Activated naive CD4-positive, alpha-beta T cell treated with anti-CD3 and anti-CD28 coated beads for 36 hours (primary cell): ENCODE measurements at regions not wholly inside any gene's neighbourhood (a gene's known extent, or its start where the extent isn't known, plus 50 kb on each side); places are given as distances from the start of the nearest gene placed in this dataset.

ENCODE experiments used
- CTCF ChIA-PET: fragments of 350-600 bp; sonication (Branson Sonifier 250); formaldehyde crosslinking; loops from one replicate; lab custom pipeline; 2021; ENCODE audit warnings: antibody characterized with exemption; lab: Charles Lee
- DNase-seq: peaks from one replicate; pipeline ENCODE4 v3.0.0-alpha.2; 2020
- H3K27ac Mint-ChIP-seq: one replicate; pipeline ENCODE4 v1.8.0; 2021; ENCODE audit warnings: mild to moderate bottlenecking, mixed read lengths
- H3K27me3 Mint-ChIP-seq: one replicate; pipeline ENCODE4 v1.8.0; 2021; ENCODE audit warnings: low read depth, mixed read lengths
- H3K36me3 Mint-ChIP-seq: one replicate; pipeline ENCODE4 v1.8.0; 2021; ENCODE audit warnings: low read depth, mixed read lengths
- H3K4me1 Mint-ChIP-seq: one replicate; pipeline ENCODE4 v1.8.0; 2021; ENCODE audit warnings: low read depth, mixed read lengths
- H3K4me3 Mint-ChIP-seq: one replicate; pipeline ENCODE4 v1.8.0; 2021; ENCODE audit warnings: mild to moderate bottlenecking, moderate library complexity, mixed read lengths
- H3K9me3 Mint-ChIP-seq: one replicate; pipeline ENCODE4 v1.8.0; 2021; ENCODE audit warnings: mixed read lengths
- intact Hi-C: fragments of 100-400 bp; cut with micrococcal nuclease; formaldehyde crosslinking; loops from one replicate; pipeline ENCODE4 v1.15.1; 2023

GRCh38 chr13:104485571-104485970 is 1419.4 kb upstream of the SLC10A2 start:
- Mint-ChIP-seq H3K27me3 (no peaks in the 10 kb centered on the region), H3K36me3 (no peaks in the 10 kb centered on the region), H3K27ac (no peak overlapping the region), H3K9me3 (no peaks in the 10 kb centered on the region), H3K4me3 (no peak overlapping the region), H3K4me1 (no peaks in the 10 kb centered on the region)
- intact Hi-C loops: no loop called here
- CTCF ChIA-PET: no interaction called here
- no peak for DNase-seq

GRCh38 chr13:104483631-104484030 is 1417.4 kb upstream of the SLC10A2 start:
- CTCF ChIA-PET: interaction anchor here (1.0 kb wide), 1 partner anchor 290 kb away, joined by 3 read pairs; no protein-coding TSS in a partner anchor
- Mint-ChIP-seq H3K4me1 (no peaks in the 10 kb centered on the region), H3K4me3 (no peak overlapping the region), H3K9me3 (peaks cover 7% of the 10 kb centered on the region), H3K36me3 (no peaks in the 10 kb centered on the region), H3K27ac (no peak overlapping the region), H3K27me3 (no peaks in the 10 kb centered on the region)
- no peak for DNase-seq
- intact Hi-C loops: no loop called here

DNA sequence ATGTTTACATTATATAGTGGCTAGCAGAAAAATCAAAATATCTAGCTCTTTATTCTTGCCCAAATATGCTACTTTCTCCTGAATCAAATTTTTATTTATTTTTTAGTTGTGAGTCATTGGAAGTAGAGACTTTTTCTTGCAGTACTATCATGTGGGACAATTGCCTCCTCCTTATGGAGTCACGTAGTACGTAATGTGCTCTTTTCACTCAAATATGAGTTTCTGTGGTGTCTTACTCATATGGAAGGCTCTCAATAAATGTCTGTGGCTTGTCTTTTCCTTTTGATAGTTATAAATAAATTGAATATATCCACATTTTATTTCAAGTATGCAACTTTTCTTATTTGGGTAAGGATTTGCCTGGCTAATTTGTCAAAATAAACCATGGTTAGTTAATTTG is 1411.0 kb upstream of the SLC10A2 start:
- intact Hi-C loops: no loop called here
- H3K27ac Mint-ChIP-seq: no peak overlapping the region
- peaks cover 7% of the 10 kb centered on the region for H3K9me3 Mint-ChIP-seq
- H3K27me3 Mint-ChIP-seq: no peaks in the 10 kb centered on the region
- no peak for DNase-seq
- H3K4me3 Mint-ChIP-seq: no peak overlapping the region
- H3K4me1 Mint-ChIP-seq: no peaks in the 10 kb centered on the region
- CTCF ChIA-PET: no interaction called here
- no peaks in the 10 kb centered on the region for H3K36me3 Mint-ChIP-seq

GRCh38 chr13:104473936-104474335 is 1407.7 kb upstream of the SLC10A2 start:
- Mint-ChIP-seq H3K4me3 (no peak overlapping the region), H3K9me3 (peaks cover 2% of the 10 kb centered on the region), H3K27ac (no peak overlapping the region), H3K4me1 (no peaks in the 10 kb centered on the region), H3K36me3 (no peaks in the 10 kb centered on the region), H3K27me3 (no peaks in the 10 kb centered on the region)
- intact Hi-C loops: no loop called here
- DNase-seq: no peak
- CTCF ChIA-PET: no interaction called here

GRCh38 chr13:104466016-104466415 is 1399.8 kb upstream of the SLC10A2 start:
- CTCF ChIA-PET: no interaction called here

DNA sequence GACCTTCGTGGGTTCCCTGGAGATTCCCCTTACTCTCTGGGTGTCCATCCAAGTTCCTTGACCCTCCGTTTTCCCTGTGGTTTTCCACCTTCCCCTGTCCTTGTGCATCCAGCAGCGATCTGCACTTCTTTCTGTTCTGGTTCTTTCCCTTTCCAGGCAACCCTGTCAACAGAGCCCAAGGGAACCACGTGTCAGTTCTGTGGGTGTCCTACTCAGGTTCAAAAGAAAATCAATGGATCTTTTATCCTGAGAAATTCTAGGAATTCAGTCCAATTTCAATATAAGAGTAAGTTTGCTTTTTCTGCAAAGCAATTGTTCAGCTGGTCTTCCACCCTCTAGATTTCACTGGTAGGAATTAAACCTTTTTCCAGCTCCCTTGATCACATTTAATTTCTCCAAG is 1394.8 kb upstream of the SLC10A2 start:
- Mint-ChIP-seq H3K9me3 (peaks cover 2% of the 10 kb centered on the region), H3K4me3 (no peak overlapping the region), H3K4me1 (no peaks in the 10 kb centered on the region), H3K27me3 (no peaks in the 10 kb centered on the region), H3K36me3 (no peaks in the 10 kb centered on the region), H3K27ac (no peak overlapping the region)
- intact Hi-C loops: no loop called here
- no peak for DNase-seq
- CTCF ChIA-PET: no interaction called here

More at GRCh38 chr13:104466016-104466415, 1399.8 kb upstream of the SLC10A2 start:
- DNase-seq: no peak
- H3K36me3 Mint-ChIP-seq: no peaks in the 10 kb centered on the region
- no peak overlapping the region for H3K4me3 Mint-ChIP-seq
- H3K9me3 Mint-ChIP-seq: peaks cover 2% of the 10 kb centered on the region
- H3K4me1 Mint-ChIP-seq: no peaks in the 10 kb centered on the region
- intact Hi-C loops: no loop called here
- H3K27me3 Mint-ChIP-seq: no peaks in the 10 kb centered on the region
- no peak overlapping the region for H3K27ac Mint-ChIP-seq

GRCh38 chr13:104460554-104460953 is 1394.3 kb upstream of the SLC10A2 start:
- Mint-ChIP-seq H3K4me1 (no peaks in the 10 kb centered on the region), H3K36me3 (no peaks in the 10 kb centered on the region), H3K4me3 (no peak overlapping the region), H3K27me3 (no peaks in the 10 kb centered on the region), H3K9me3 (peaks cover 2% of the 10 kb centered on the region), H3K27ac (no peak overlapping the region)
- intact Hi-C loops: no loop called here
- CTCF ChIA-PET: no interaction called here
- no peak for DNase-seq

DNA sequence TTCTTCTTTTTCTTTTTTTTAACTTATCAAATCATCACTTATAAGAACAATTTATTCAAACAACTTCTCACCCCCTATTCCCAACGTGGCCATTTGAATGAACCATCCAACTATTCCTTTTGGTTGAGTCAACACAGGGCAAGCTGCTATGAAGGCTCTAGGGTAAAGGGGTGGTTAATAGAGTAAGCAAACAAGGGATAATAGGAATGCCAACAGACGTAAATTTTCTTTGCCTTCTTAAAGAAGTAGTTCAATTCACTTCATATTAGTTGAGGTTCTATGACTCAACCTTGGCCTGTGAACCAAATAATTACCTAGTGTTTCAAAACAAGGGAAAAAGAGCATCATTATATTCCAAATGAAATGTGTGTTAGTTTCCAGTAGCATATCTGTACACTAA is 1383.8 kb upstream of the SLC10A2 start:
- Mint-ChIP-seq H3K4me1 (no peaks in the 10 kb centered on the region), H3K27me3 (no peaks in the 10 kb centered on the region), H3K9me3 (peaks cover 12% of the 10 kb centered on the region), H3K27ac (no peak overlapping the region), H3K4me3 (no peak overlapping the region), H3K36me3 (no peaks in the 10 kb centered on the region)
- no peak for DNase-seq
- intact Hi-C loops: no loop called here
- CTCF ChIA-PET: no interaction called here

GRCh38 chr13:104447348-104447747 is 1381.1 kb upstream of the SLC10A2 start:
- H3K36me3 Mint-ChIP-seq: no peaks in the 10 kb centered on the region
- H3K27me3 Mint-ChIP-seq: no peaks in the 10 kb centered on the region
- H3K4me1 Mint-ChIP-seq: no peaks in the 10 kb centered on the region
- no peak overlapping the region for H3K27ac Mint-ChIP-seq
- DNase-seq: no peak
- H3K9me3 Mint-ChIP-seq: peaks cover 19% of the 10 kb centered on the region
- intact Hi-C loops: no loop called here
- no peak overlapping the region for H3K4me3 Mint-ChIP-seq
- CTCF ChIA-PET: no interaction called here

DNA sequence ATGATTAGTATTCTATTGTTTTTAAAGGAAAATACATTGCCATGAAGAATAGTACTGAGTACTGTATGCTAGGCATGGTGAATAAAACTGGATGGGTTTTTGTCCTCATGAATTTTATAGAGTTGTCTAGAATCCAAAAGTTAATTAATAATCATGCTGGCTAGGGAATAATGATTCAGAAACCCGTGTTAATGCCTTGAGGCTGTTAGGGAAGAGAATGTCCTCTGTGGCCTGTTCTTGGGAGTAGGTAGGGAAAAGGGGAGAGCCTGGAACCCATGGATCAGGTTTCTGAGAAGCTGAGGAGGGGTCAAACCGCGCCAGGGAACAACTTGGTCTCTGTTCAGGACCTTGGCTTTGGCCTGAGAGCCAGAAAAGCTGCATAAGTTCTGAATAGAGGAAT is 1376.3 kb upstream of the SLC10A2 start:
- intact Hi-C loops: no loop called here
- CTCF ChIA-PET: no interaction called here
- Mint-ChIP-seq H3K27me3 (no peaks in the 10 kb centered on the region), H3K4me3 (no peak overlapping the region), H3K9me3 (peaks cover 12% of the 10 kb centered on the region), H3K4me1 (no peaks in the 10 kb centered on the region), H3K27ac (no peak overlapping the region), H3K36me3 (no peaks in the 10 kb centered on the region)
- no peak for DNase-seq

DNA sequence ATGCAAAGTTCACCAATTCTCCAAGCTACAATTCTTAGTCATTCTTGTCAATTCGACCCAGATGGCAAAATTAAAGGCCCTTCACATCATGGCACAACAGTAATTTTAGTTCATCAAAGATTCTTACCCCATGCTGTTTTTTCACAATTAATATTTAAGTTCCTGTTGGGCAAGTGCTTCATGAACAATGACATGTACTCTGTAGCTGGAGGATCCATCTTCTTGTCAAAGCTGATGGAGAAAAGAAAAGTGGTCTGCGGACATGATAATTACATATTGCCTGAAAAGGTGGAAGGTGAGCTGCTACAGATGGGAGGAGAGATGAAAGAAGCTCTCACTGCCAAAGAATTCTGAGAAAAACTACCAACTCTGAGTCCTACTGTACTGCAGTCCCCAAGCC is 1370.3 kb upstream of the SLC10A2 start:
- CTCF ChIA-PET: no interaction called here
- H3K27me3 Mint-ChIP-seq: no peaks in the 10 kb centered on the region
- H3K4me3 Mint-ChIP-seq: no peak overlapping the region
- no peaks in the 10 kb centered on the region for H3K4me1 Mint-ChIP-seq
- no peaks in the 10 kb centered on the region for H3K36me3 Mint-ChIP-seq
- H3K9me3 Mint-ChIP-seq: no peaks in the 10 kb centered on the region
- no peak for DNase-seq
- intact Hi-C loops: no loop called here
- no peak overlapping the region for H3K27ac Mint-ChIP-seq

GRCh38 chr13:104431895-104432294 is 1365.7 kb upstream of the SLC10A2 start:
- Mint-ChIP-seq H3K36me3 (no peaks in the 10 kb centered on the region), H3K4me1 (no peaks in the 10 kb centered on the region)
- CTCF ChIA-PET: no interaction called here

GRCh38 chr13:104426435-104426834 is 1360.2 kb upstream of the SLC10A2 start:
- no peak overlapping the region for H3K27ac Mint-ChIP-seq
- H3K4me1 Mint-ChIP-seq: no peaks in the 10 kb centered on the region
- intact Hi-C loops: no loop called here

More at GRCh38 chr13:104431895-104432294, 1365.7 kb upstream of the SLC10A2 start:
- H3K9me3 Mint-ChIP-seq: no peaks in the 10 kb centered on the region
- H3K27me3 Mint-ChIP-seq: no peaks in the 10 kb centered on the region
- intact Hi-C loops: no loop called here
- no peak overlapping the region for H3K4me3 Mint-ChIP-seq
- DNase-seq: no peak
- no peak overlapping the region for H3K27ac Mint-ChIP-seq

DNA sequence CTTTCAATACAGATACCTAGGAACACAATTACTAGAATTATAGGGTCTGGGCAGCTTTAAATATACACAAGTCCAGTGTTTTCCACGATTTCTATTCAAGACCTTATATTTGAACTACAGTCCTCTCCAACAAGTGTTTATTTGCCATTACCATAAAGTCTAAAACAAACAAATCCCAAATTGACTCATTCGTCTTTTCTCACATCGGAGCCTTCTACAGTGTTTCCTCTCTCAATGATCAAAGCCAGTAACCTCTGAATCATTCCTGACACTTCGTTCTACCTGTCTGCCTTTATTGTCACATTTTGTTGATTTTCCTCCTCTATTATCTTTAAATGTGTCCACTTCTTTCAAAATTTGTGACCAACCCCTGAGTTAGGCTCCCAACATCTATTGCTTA is 1356.5 kb upstream of the SLC10A2 start:
- no peaks in the 10 kb centered on the region for H3K9me3 Mint-ChIP-seq
- H3K4me1 Mint-ChIP-seq: no peaks in the 10 kb centered on the region
- CTCF ChIA-PET: no interaction called here
- intact Hi-C loops: no loop called here
- DNase-seq: no peak
- H3K27ac Mint-ChIP-seq: no peak overlapping the region
- H3K36me3 Mint-ChIP-seq: no peaks in the 10 kb centered on the region
- H3K27me3 Mint-ChIP-seq: no peaks in the 10 kb centered on the region
- no peak overlapping the region for H3K4me3 Mint-ChIP-seq

More at GRCh38 chr13:104426435-104426834, 1360.2 kb upstream of the SLC10A2 start:
- no peaks in the 10 kb centered on the region for H3K9me3 Mint-ChIP-seq
- DNase-seq: no peak
- CTCF ChIA-PET: no interaction called here
- H3K36me3 Mint-ChIP-seq: no peaks in the 10 kb centered on the region
- no peaks in the 10 kb centered on the region for H3K27me3 Mint-ChIP-seq
- no peak overlapping the region for H3K4me3 Mint-ChIP-seq
